Pulmonary artery endothelial cell (primary cell): ENCODE measurements at regions not wholly inside any gene's neighbourhood (a gene's known extent, or its start where the extent isn't known, plus 50 kb on each side); places are given as distances from the start of the nearest gene placed in this dataset.
"Not testable (repeated sequence)": the region's sequence is repeated elsewhere in the genome, so short reads cannot be mapped to it uniquely, and the experiment has no call there.

ENCODE experiments used
- DNase-seq: peaks from one replicate; pipeline ENCODE4 v3.0.0-alpha.2; 2011; ENCODE audit warnings: low read depth, low spot score

DNA sequence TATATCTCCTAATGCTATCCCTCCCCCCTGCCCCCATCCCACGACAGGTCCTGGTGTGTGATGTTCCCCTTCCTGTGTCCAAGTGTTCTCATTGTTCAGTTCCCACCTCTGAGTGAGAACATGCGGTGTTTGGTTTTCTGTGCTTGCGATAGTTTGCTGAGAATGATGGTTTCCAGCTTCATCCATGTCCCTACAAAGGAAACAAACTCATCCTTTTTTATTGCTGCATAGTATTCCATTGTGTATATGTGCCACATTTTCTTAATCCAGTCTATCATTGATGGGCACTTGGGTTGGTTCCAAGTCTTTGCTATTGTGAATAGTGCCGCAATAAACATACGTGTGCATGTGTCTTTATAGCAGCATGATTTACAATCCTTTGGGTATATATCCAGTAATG, 146.9 kb downstream of the LYPLAL1 start:
- DNase-seq = not testable (repeated sequence)

DNA sequence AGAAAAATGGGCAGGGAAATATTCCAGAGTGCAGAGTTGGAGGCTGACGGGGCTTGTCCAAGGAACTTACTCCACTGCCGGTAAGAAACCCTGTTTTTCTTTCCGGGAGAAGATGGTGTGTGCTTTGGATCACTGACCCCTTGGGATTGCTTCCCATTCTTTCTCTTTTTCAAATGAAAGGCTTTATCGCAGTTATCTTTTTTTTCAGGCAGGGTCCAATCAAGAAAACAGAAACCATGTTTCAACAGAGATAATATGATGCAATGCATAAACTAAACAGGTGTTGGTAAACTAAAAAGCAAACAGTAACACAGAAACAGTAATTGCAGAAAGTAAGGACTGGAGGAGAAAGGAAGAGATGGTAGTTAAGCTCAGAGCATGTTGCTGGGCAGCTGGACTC, 145.1 kb downstream of the LYPLAL1 start:
- no peak for DNase-seq

DNA sequence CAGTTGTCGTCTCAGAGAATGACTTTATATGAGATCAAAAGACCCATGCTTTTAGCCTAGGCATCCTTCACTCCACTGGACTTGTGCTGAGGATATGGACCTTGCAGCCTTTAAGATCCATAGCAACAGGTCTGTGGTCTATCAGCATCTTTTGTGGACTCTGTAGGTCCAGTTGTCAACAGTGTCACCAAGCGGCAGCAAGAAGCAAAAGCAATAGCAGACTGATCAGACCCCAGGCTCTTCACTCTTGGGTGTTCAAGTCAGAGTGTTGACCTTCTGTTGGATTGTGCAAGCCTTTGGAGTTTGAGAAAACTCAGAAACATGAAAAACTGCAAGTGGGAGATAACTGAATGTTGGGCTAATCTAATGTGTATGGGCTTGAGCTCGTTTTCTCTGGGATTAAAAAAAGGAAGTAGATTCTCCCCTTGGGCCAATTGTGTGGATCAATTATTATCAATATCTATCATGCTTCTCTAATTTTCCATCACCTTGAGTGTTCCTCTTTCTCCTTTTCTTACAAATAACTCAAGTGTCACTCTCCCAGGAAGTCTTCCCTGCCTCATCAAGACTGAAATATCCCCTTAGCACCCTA, 144.2 kb downstream of the LYPLAL1 start:
- no peak for DNase-seq

DNA sequence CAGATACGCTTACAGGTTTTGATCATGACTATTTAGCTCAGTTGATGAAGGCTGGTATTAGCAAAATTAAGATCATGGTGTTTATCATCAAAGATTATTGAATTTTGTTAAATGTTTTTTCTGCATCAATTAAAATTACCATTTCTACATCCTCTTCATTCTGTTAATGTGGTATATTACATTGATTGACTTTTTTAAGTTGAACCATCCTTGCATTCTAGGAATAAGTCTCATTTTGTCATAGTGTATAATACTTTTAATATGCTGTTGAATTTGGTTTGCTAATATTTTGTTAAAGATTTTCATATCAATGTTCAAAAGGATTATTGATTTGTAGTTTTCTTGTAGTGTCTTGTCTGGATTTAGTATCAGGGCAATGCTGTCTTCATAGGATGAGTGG, 142.4 kb downstream of the LYPLAL1 start:
- no peak for DNase-seq

DNA sequence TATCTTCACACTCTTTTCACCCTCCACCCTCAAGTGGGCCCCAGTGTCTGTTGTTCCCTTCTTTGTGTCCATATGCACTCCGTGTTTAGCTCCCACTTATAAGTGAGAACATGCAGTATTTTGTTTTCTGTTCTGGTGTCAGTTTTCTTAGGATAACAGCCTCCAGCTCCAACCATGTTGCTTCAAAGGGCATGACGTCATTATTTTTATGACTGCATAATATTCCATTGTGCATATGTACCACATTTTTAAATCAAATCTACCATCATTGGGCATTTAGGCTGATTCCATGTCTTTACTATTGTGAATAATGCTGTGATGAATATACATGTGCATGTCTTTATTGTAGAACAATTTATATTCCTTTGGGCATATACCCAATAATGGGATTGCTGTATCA, 140.3 kb downstream of the LYPLAL1 start:
- no peak for DNase-seq

DNA sequence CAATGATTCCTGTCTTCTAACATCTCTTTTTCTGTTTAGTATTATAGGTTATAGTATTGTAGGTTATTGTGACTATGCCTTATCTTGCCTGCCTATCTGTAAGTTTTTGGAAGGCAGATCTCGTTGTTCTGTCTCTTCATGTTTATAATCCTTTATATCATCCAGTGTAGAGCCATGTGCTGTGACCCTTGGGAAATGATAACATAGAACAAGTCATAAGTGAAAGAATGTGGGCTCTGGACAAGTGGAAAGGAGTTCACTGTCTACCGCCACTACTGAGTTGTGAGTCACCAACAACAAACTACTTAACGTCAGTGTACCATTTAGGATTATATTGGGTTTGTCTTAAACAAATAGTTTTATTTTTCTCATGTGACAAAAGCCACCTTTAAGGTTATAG, 139.3 kb downstream of the LYPLAL1 start:
- no peak for DNase-seq

DNA sequence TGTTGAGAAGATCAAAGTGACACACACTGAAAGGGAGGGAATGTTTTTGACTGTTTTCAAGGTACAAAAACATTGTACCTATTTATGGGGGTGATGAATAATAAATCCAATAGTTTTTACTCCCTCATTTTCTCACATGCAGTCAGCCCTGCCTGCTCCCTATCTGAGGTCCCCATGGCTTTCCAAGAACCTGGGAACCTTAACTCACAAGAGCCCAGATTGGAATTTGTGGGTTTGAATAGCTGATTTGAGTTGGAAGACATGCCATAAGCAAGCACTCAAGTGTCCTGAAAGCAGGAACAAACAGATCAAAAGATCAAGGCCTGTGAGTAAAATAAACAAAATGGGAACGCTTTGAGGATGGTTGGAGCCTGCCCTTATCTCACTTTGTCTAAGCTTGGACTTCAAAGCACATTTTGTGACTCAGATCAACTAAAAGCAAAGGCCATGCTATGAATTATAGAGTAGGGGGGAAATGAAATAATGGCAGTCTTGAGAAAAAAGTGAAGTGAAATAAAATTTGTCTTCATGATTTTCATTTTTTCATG, 136.6 kb downstream of the LYPLAL1 start:
- DNase-seq = no peak

DNA sequence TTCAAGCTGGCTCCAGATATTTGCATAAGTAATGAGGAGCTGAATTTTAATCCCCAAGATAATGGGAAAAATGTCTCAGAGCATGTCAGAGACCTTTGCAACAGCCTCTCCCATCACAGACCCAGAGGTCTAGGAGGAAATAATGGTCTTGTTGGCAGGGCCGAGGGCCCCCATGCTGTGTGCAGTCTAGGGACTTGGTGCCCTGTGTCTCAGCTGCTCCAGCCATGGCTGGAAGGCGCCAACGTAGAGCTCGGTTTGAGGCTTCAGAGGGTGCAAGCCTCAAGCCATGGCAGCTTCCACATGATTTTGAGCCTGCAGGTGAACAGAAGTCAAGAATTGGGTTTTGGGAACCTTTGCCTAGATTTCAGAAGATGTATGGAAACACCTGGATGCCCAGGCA, 134.7 kb downstream of the LYPLAL1 start:
- DNase-seq = no peak

DNA sequence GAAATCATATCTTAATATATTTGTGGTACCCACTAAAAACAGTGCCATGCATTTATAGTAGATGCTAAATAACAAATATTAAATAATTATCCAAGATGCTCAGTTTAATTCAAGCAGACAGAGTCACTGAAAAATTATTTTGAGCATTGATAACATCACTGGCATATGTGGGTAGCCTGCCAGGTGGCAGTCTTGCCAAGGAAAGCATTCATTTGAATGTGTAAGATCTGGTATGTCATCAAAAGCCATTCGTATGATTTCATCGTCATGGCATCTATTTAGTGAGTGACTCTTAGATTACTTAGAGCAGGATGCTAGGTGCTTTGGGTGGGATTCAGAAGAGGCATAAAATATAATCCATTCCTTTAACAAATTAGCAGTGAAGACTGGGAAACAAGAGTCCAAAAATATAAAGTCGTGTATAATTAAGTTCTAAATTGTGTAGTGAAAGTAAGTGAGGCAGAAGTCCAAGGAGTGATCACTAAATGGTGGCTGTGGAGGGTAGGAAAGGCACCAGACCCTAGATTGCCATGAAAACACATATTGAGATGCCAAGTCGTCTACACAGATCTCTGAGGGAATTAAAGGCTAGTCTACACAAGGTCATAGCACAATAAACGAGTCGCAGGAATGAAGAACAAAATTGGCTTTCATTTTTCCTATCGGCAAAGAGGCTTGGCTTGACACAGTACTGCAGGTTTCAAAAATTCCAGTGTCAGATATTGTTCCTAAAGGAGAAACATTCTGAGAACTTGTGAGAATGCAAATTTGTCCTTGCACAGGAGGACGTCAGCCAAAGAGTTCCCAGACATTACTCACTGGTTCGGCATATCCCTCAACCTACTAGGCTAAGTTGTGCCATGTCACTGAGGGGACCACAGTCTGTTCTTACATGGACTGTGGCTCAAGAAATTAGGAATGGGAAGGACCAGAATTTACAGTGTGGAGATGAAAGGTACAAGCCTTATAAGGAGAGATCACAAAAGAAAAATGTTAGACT, 130.8 kb downstream of the LYPLAL1 start:
- peak; percentile 71 for DNase-seq

DNA sequence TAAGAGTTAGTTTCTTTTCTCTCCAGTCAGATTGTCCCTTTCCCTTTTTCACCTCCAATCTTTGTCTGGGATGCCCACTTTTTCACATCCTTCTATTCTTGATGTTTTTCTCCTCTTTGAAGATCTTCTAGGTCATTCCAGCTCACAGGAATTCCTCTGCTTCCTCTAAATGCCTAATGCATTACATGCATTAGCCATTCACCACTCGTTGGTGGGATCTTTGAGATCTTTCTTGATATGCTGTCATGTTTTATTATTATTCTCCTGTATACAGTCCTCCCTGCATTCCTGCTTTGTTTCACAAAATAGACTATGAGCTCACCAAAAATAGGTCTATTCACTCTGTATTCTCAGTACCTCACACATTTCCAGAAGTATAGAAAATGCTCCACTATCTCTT, 129.0 kb downstream of the LYPLAL1 start:
- DNase-seq = peak; percentile 45

DNA sequence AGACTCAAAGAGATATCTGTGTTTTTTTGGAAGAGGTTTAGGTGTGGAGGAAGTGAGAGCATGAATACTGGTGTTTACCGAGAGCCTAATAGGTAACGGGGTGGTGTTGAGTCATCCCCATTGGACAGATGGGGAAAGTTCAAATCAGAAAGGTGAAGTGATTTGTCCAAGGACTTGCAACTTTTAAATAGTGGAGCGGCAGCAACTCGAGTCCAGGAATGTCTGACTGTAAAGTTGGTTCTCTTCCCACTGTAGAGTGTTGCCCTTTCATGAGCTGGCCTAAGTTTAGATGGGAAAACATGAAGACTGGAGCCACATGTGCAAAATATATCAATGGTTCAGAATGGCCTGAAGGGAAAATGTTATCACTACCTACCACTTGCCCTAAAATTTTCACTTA, 125.7 kb downstream of the LYPLAL1 start:
- no peak for DNase-seq

DNA sequence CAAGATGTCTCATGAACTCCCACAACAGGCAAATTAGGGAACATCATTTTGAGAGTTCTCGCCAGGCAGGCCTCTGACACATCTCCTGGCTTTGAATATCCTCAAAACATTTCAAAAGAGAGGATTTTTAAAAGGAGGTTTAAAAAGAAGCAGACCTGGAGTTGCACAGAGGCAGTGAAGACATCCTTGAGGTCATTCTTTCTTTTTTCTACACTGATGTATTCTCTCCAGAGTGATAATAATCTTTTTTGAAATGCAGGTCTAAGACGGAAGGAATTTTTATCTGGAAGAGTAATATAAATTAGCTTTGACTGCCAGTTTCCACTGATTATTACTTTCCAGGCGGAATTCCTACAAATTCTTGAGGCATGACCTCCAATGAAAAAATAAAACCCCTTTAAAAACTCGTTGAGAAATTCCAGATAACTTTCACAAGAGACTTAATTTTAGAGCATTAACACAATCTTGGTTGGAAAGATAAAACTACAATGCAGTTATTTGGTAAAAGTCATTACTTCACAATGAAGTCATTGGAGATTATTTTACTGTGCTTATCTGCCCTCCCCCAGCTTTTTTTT, 125.0 kb downstream of the LYPLAL1 start:
- no peak for DNase-seq

DNA sequence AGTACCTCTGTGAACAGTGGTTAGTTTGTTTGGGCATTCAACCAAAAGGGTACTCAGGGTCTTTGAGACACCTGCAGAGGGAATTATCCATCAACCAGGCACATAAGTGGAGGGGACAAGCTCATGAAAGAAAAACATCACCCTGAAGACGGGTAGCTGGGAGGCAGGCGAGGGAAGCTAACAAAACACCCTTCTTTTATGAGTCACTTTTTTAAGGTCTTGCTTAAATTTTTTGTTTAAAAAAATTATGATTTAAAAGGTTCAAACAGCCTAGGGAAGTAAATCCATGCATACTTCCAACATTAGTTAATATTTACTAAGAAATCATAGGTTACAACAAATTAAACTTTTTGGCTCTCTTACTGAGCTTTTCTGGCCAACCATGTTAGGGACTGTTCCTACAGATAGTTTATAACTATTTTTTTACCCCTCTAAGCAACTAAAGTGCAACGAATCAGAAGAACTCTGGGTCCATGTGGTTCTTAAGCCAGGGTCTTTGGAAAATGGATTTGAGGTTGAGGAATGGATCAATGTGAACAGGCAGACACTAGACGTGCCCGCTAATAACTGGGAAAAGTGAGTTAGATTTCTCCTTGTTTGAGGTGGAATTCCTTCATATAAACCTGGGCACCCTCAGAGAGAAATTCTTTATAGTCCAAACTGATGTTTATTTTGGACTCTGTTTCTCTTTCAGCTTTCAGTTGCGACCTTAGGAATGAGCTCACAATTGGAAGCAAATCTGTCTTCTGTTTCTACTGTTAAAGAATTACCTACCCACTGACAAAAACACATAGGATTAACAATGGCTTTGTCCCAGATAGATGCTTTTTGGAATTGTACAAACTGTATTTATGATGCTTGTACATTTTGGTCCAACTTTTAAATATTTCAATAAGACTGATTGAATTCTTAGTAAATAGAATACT, 123.0 kb downstream of the LYPLAL1 start:
- DNase-seq = no peak

DNA sequence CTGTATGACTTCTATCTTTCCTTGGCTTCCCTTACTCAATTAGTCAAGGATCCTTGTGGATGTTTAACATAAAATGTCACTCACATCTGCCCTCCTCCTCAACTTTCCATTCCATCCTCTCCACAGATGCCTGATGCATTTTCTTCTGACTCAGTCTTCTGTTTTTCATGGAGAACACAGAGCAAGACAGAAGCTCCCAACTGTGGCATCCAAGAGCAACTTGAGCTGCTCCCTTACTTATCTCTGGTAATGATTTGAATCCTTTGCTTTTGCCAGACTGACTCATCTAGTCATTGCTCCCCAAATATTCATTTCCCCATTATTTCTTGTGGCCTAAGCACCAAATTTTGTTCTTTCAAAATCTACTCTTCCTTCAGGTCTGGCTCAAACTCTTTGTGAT, 120.6 kb downstream of the LYPLAL1 start:
- DNase-seq = no peak

DNA sequence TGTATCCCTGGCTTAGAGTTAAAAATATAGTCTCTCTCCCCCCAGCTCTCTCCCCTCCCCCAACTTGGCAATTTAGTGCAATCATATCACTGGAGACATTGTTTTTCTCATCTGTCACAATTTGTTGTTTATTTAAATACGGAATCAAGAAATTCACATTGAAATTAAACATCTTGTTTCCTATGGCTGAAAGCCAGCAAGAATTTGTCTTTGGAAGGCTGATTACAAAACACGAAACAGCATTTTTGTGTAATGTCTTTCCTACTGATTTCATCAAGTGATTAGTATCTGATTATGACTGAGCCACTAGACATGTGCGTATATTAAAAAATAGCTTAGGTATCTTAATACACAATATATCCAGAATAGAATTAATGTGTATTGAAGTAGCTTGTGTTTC, 119.7 kb downstream of the LYPLAL1 start:
- no peak for DNase-seq

DNA sequence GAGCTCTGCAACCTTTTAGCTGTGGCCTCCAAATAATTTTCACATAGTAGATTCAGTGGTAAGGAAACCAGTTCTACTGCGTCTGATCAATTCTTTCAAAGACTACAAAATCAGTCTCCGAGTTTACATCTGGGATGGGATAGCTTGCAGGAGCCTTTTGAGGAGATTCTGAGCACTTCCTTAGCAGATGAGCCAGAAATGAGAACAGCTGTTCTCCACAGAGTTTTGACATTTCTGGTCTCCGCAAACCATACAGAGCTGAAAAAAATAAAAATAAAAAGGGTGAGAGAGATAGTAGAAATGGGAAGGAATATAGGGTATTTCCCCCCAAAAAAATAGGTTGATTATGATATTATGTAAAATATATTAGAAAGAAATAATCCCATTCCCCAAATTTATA, 119.3 kb downstream of the LYPLAL1 start:
- DNase-seq = no peak

DNA sequence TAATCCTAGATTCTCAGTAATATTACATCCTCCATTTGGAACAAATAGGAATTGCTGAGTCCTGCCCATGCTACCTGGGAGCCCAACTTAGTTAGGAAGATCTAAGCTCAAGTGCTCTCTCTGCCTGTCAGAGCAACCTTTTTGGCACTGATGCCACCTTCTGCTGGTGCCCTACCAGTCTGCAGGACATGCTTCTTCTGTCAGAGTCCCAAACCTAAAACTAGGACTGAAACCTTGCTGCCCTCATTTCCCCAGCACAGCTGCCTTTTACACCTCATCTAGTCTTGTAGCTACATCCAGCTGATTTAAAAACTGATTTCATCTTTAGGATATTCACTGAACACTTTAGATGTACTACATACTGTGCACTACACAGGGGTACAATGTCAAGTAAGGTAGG, 118.7 kb downstream of the LYPLAL1 start:
- DNase-seq = no peak

DNA sequence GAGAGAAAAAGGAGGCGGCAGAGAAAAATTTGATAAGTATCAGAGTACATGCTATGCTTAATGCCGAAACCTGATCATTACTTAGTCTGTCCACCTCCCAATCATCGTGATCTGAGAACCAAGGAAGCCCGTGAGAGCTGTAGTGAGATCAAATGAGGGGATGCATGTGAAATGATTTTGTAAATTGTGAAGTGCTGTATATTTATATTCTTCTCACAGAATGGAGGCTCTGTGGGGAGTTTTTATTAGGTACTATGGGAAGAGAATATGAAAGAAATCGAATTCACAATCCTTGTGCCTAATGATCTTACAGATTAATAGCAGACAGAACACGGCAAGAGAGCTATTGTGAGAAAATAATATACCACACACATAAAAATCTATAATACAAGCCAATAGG, 115.5 kb downstream of the LYPLAL1 start:
- DNase-seq = no peak

DNA sequence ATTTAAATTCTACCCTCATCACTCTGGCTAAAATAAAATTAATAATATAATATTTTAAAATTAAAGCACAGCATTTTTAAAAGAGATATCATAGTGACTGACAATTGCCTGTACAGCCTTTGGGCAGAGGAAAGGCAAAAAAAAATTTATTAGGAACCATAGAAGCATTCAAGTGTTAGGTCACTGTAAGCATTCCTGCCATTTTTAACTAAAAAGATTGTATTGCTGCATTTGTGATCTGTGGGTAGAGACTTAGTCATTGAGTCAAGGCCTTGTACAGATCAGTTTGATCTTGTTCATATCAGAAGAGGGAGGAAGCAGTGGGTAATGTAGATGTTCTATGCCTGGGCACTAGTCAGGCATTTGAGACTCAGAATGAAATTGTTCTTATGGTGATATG, 109.9 kb downstream of the LYPLAL1 start:
- no peak for DNase-seq

DNA sequence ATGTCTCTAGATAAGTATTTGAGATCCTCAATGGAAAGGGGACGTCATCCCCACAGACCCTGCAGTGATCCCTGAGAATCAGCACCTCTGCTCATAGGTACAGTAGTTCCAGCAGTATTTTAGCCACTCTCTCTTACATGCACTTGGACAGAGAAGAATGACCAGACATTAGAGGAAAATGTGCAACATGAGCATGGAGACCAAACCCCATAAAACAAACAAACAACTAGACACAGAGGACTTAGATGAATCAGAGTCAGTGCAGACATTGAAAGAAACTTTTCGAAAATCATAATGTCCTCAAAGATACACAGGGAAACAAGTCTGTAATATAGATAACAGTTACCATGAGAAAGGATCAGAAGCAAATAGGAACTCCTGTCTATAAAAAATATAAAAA, 108.2 kb downstream of the LYPLAL1 start:
- DNase-seq = no peak
